ENCODE measurements at regions not wholly inside any gene's neighbourhood (a gene's known extent, or its start where the extent isn't known, plus 50 kb on each side); places are given as distances from the start of the nearest gene placed in this dataset.

DNA sequence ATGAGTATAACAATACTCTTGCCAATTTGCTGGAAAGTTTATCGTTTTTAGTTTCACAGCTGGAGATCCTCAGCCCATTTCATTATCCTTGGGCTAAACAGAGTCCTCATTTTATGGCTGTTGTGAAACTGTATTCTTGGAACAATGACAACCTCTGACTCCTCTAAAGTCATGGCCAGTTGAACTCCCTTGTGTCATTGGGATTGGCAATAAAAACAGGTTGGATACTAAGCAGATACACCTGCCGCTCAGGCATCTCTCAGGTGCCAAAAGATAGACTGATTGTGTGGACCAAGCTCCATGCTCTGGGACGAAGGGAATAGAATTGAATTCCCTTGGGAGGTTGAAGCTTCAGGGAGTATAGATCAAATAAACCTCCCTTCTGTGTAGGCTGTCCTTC is 182.2 kb downstream of the WDR11 start:
- DNase-seq (ENCODE audit: low spot score), result no peak

DNA sequence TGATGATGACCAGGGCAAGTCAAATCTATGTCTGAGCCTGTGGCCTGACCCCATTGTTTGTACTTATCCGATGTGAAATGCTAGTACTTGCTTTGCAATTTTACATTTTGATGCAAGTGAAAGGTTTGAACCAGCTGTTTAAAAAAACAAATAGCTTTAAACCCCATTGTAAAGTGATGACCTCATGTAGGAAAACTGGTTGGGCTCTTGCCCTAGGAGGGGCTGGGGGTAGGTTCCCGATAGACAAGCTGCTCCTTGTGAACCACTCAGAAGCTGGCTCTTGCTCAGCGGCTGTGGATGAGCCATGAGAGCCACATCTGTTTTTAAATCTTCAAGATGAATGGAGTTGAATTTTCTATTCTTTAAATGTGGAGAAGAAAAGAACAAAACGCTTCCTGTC is 185.3 kb downstream of the WDR11 start:
- no peak for DNase-seq (ENCODE audit: low spot score)

DNA sequence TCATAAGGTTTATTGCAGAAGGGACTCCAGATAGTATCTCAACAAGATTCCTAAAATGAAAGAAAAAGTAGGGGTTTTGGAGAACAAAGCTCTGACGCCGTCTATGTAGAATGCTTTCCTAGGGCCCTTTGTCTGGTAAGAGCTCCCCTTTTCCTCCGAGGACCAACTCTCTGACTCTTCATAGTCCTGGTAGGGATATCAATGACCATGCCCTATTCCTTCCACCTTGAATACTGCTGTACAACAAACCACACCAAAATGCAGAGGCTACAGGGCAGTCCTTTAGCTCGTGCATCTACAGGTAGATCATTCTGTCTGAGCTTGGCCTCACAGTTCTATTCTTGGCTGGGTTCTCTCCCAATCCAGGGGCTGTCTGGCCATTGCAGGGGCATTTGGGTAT is 190.3 kb downstream of the WDR11 start:
- no peak for DNase-seq (ENCODE audit: low spot score)

DNA sequence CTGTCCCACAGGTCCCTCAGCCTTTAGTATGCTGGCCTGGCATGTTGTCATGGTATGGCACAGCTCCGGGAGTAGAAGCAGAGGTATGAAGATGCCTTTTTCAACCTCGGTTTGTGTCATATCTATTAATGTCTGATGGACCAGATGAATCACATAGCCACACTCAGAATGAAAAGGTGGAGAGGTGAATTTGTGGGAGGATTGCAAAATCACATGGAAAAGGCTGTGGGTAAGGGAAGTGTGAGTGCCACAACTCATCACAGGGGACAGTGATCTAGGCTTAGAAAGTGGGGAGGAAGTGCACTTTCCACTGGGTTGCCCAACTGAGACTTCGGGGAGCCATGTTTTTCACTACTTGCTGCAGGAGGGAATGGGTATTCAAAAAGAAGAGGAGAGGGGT is 190.7 kb downstream of the WDR11 start:
- DNase-seq (ENCODE audit: low spot score), result no peak

DNA sequence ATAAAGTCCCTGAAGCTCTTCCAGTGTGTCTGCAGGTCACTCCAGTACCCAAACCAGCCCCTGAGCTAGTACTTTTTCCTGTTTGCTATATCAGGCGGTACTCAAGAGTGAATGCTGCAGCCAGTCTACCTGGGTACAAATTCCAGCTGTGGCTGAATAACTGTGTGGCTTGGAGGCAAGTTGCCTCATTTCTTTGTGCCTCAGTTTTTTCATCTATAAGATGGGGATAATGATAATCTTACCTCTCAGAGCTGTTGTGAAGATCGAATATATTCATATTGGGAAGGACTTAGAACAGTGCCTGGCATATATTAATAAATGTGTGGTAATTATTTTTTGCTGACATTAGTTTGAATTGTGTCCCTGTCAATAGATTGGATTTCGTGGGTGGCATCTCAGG is 191.2 kb downstream of the WDR11 start:
- DNase-seq (ENCODE audit: low spot score), result no peak

DNA sequence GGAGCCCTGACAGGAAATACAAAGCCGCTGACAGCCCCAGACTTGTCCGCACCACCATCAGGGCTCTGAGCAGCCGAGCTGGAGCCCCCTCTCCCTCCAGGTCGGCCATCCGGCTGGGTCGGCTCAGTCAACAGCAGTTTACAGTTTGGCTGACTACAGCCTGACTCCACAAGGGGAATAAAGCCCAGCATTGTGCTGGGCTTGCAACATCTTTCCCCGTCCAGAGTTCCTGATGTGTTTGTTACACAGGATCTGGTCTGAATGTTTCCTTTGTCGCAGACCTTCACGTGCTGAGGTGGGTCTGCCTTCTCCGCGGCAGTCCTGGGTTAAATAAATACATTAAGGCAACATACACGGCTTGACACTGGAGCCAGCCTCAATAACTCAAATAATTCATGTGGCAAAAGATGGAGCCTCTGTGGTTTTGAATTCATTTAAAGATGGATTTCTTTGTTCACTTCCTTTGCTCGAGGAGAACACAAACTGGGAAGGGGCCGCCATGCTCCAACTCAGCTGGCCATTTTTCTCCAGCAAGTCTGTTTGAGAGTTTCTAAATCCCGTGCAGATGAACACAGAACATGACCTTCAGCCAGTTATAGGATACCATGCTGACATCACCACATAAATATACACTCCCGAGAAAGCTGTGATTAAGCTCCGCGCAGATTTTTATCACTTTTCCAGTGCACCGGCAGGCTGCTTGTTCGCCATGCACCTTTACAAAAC is 192.1 kb downstream of the WDR11 start:
- DNase-seq (ENCODE audit: low spot score), result peak; percentile 66

DNA sequence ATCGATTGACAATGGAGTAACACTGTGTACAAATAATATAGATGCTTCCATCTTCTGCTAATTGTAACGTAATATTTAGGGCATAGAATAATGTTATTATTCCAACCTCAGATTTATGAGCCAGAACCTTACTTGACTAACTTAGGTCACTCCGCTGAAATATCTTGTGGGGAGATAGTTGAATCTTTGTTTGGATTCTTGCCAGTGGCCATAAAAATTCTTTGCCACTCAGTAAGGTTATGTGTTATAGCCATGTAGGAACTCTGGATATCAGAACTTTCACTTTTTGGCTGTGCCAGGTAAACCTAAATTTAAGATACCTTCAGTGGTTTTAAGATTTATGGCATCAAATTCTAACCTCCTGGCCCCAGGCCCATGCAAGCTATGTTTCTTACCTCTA is 197.6 kb downstream of the WDR11 start:
- no peak for DNase-seq (ENCODE audit: low spot score)

DNA sequence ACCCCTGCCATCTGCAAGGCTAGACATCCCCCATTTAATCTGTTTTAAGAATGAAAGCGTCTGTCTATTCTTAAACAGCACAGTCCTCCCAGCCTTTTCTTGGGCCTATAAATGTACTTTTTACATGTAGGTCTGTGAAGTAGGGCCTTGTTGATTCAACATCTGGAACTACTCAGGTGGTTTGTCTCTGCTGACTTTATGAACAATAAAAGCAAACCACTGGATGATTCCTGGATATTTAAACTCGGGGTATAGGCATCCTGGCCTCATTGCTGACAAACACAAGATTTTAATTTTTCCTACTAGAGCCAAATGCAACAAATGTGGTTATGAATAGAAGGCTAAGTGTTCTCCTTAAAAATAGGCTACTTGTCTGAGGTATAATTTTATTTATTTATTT is 198.3 kb downstream of the WDR11 start:
- no peak for DNase-seq (ENCODE audit: low spot score)

DNA sequence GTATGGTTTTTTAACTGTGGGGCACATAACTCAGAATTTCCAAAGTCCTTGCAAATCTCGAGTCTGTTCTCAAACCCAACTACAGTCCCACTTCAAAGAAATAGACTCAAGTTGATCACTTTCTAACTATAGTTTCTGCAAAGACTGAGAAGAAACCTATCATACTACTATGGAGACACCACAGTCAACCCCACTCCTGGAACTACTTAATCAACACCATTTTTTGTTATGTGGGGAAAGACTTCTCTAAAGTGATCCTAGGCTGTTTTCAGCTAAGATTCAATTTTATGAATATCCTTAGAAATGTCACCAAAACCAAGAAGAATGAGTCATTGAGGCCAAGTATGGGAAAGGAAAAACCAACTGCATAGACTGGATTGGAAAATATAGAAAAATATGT is 198.8 kb downstream of the WDR11 start:
- DNase-seq (ENCODE audit: low spot score), result no peak

DNA sequence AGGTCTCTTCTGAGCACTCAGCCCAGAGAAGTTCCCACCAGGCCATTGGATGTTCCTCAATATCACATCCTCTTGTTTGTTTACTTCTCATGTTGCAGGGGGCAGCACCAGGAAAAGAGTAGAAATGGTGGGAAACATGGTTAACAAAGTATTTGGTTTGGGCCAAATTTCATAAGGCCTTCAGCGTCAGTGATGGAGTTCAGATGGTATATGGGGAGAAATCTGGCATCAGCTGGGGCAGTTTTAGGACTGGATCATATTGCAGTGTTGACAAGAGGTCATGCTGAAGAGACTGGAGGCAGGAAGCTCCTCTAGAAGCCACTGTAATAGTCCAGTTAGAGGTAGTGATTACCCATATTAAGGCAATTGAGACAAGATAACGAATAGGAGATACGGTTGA is 200.0 kb downstream of the WDR11 start:
- no peak for DNase-seq (ENCODE audit: low spot score)

DNA sequence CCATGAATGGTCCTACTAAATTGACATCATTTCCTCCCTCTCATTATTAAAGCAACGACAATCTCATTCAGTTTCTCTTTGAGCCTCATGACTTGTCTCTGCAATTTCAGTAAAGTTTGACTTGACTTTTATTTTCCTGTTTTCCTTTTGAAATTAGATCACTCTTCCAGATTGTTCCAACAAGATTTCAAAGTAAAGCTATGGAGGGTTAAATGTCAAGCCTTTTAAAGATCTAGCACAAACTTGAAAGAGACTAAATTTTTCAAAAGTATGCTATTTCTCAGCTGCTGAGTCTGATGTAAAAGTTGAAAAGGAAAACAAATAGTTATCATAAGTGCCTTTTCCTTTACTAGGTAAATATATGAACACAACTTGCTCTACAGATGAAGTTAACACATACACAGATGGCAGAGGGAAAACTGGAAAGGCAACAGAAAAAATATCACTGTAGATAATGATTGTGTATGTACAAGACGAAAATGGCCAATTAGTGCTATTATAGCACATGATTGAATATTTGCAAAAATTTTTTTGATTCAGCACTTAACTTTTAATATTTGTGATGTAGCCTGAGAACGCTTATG is 200.6 kb downstream of the WDR11 start:
- no peak for DNase-seq (ENCODE audit: low spot score)

DNA sequence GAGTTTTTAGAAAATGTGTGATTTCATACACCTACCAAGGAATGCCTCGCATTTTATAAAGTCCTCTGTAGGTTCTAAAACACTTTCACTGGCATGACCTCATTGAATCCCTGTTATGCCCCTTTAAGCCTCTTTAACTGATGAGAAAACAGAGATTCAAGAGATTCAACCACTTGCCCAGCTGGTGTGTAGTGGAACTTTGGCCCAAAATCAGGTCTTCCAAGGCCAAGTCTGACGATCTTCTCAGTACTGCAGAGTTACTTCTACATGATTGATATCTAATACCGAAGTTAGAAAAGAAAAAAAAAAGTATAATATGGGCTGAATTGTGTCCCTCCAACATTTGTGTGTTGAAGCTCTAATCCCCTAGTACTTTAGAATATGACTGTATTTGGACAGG is 202.0 kb downstream of the WDR11 start:
- DNase-seq (ENCODE audit: low spot score), result no peak

DNA sequence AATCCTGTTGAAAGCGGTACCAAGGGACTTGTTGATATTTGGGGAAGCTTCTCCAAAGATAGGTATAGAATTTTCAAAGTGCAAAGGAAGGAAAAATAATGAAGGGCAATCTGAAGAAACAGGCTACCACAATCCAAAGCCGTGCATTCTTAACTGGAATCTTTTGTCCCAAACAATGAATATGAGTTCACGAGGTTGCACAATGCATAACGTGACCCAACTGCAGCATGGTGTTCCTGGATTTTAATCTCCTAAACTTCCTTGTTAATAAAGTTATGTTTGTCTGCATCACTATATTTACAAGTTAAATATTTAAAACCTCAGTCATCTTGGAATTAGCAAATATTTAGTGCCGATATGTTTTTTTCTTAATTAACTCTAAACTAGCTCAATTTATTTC is 203.7 kb downstream of the WDR11 start:
- no peak for DNase-seq (ENCODE audit: low spot score)

DNA sequence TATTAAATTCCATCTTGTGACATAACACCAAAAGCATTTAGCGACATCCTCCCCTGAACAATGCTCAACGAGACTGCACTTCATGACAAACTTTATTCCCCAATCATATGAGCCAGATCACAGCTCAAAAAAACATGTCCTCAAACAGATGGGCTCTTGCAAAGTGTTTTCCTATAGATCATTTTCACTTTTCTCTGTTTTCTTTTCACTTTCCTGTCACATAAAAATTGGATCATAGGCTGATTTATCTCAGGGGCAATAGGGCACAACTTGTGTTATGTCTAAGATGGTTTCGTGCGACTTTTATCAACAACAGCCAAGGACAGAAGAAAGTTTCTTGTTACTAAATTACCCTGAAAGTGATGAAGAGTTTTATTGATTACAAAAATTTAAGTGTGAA is 206.1 kb downstream of the WDR11 start:
- DNase-seq (ENCODE audit: low spot score), result no peak

DNA sequence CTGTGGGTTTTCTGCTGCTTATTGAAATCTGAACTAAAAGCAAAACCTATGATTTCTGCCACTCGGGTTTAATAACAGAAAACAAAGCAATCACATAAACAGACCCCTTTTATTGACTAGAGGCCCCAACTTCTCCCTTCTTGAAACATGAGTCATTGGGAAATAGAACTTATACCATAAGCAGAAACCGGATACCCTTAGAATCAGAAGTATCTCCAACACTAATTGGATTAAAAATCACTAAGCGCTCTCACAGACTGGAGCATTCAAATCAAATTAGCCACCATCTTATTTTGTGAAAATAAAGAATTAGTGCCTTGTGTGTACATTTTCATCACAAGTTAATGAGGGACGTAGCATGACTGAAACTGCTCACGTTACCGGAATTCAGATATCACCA is 206.9 kb downstream of the WDR11 start:
- DNase-seq (ENCODE audit: low spot score), result no peak

DNA sequence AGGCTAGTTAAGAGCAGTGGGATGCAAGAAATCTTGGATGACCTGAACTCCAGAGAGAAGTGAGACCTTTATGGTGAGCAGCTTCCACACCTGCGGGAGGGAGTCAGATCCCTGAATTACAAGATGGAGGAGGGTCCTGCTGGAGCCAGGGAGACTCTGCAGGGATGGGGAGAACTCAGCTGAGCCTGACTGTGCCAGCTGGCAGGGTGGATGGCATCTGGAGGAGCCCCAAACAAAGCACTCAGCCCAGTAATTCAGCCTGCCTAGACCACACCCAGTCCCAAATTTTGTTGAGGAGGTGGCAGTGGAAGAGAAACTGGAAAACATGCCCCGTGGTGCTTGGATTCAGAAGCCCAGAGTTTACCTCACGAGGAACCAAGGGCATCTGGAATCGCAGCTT is 208.2 kb downstream of the WDR11 start:
- DNase-seq (ENCODE audit: low spot score), result no peak

DNA sequence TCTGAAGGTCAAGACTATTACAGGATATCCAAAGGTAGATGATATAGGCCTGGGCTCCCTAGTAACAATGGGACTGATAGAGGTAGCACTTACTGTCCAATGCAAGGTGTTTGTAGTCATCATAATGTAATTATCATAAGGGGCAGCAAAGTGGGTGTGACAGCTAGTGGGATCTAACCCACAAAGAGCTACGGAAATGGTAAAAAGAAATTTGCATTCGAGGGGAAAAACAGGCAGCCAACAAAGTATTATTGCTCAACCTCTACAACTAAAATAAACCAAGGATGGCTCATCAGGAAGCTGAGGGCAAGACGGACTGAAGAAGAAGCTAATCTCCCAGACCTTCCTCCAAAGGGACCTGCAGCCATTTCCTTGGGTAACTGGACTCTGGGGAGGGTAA is 211.0 kb downstream of the WDR11 start:
- DNase-seq (ENCODE audit: low spot score), result no peak

DNA sequence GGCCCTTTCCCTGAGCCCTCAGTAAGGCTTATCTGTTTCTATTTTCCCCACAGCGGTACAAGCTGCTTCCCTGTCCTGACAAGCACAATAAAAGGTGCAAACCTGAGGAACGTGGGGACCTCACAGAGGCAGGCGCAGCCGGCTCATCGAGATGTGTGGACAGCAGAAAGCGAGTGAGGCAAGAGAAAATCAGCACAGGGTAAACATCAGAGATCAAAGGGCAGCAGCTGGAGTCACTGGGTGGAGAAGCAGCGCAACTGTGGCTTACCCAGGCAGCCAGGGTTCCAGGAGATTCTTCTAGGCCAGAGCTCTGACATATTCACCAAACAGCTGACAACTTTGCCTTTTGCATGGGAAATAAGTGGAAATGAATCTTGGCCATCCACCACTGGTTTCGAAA is 212.6 kb downstream of the WDR11 start:
- DNase-seq (ENCODE audit: low spot score), result peak; percentile 74

DNA sequence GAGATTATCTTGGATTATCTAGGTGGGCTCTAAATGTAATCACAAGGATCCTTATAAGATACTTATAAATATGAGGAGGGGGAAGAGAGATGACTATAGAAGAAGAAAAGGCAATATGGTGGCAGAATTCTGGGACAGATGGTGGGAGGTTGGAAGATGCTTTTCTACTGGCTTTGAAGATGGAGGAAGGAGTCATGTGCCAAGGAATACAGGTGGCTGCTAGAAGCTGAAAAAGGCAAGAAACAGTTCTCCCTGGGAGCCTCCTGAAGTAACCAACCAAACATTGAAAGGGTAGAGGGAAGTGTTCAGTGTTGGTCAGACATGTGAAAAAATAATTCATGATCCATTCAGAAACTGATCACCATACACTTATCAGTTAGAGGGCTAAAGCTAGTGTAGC is 213.3 kb downstream of the WDR11 start:
- DNase-seq (ENCODE audit: low spot score), result no peak

DNA sequence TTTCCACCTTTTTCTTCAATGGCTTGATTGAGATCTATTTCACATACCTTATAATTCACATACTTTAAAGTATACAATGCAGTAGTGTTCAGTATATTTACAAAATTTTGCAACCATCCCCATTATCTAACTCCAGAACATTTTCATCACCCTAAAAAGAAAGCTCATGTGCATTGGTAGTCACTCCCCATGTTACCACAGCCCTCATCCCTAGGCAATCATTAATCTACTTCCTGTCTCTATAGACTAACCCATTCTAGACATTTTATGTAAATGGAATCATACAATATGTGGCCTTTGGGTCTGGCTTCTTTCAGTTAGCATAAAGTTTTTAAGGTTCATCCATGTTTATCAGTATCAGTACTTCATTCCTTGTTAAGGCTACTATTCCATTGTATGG is 214.2 kb downstream of the WDR11 start:
- DNase-seq (ENCODE audit: low spot score), result no peak

DNA sequence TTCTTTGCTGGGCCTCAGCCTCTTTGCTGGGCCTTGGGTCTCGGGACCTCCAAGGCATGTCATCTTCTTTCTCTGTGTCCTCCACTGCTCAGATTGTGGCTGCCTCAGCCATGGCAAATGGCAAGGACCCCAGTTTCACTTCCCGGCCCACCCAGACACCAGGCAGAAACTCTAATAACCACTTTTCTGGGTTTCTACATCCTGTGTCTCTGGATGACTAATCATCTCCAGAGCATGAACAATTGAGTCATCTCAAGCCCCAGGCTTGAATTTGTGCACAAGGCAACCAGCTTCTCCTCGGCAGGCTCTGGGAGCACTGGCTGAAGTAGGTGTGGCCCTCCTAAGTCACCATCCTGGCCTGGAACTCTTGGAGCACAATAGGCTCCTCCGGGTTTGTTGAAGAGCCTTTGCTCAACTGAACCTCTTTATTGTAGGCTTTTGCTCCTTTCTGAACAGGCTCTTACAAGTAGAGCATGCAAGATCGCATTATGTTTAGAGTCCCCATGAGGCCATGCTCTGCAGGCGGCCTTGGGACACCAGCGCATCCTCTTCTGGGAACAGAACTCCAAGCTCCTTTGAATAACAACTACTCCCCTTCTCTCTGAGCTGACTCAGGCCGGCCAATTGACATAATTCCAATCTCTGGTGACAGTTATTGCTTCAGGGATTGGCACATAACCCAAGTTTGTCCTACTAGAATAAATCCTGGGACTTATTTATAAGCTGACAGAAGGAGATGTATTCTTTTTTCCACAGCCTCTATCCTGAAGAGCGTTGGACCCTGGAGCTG is 218.1 kb downstream of the WDR11 start:
- DNase-seq (ENCODE audit: low spot score), result no peak

DNA sequence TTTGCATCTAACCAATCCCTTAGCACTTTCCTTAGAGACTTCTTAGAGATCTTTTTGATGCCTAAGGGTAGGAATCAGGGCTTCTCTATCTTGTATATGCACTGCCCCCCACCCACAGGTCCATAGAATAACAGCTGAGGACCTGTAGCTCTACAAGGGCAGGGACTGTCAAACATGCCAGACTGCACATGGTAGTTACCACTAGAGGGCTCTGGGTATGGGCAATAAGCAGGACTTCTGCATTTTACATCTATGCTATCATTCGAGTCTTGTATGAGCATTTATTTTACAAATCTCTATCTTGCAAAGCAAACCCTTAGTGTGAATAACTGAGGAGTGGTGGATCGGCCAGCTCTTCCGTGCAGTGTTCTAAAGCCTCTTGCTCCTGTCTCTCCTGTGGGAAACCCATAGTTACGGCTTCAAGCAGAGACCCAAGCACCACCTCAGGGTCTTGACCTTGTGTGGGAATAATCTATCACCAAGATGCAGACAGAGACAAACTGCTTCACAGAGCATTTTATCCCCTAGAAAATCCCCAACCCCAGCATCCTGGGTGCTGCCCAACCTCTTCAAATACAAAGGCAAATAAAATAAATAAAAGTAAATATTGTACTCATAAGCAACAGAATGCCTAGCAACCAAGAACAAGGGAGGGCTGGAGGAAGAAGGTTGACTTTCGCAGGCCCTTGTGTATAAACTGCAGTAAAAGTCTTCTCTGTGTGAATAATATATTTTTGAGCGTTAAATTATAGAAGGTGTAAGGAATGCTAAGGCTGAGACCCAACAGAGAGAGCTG is 219.3 kb downstream of the WDR11 start:
- DNase-seq (ENCODE audit: low spot score), result peak; percentile 47

DNA sequence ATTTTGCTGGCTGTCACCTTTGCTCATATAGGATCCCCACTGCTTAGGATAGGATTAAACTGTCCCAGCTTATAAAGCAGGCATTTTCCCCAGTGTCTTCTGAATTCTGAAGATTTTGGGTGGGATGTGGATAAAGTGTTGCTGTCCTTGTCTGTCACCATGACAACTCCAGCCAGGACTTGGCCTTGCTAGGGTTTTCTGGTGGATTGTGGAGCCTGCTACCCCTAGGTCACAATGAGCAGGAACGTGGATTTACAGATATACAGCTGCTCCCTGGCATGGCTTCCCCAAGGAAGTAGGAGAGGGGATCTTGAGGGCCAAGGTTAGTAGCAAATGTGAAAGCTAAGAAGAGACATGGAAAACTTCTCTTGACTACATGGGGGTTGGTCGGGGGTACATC is 220.7 kb downstream of the WDR11 start:
- no peak for DNase-seq (ENCODE audit: low spot score)
